Stimulated activated CD4-positive, alpha-beta T cell treated with anti-CD3 and anti-CD28 coated beads, Interleukin-1b, Interleukin-23, amount 100 ng/mL, for 24 hours (primary cell): ENCODE measurements at regions not wholly inside any gene's neighbourhood (a gene's known extent, or its start where the extent isn't known, plus 50 kb on each side); places are given as distances from the start of the nearest gene placed in this dataset.

ENCODE experiments used
- DNase-seq, 4 experiments: peaks; one replicate each; pipeline ENCODE4 v3.0.0-alpha.2; 2020; ENCODE audit warnings: low read depth in 4 of 4, low spot score in 1 of 4

- DNase-seq: no peak
These were observed 262.0 kb downstream of the STK31 start for GRCh38 chr7:23972057-23972456.

DNA sequence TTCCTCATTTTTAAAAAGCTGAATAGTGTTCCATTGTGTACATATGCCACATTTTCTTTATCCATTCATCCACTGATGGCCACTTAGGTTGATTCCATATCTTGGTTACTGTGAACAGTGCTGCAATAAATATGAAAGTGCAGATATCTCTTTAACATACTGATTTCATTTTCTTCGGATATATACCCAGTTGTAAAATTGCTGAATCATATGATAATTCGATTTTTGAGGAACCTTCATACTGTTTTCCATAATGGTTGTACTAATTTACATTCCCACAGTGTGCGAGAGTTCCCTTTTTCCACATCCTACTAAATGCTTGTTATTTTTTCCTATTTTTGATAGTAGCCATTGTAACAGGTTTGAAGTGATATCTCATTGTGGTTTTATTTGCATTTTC, 263.2 kb downstream of the STK31 start:
- no peak for DNase-seq

DNA sequence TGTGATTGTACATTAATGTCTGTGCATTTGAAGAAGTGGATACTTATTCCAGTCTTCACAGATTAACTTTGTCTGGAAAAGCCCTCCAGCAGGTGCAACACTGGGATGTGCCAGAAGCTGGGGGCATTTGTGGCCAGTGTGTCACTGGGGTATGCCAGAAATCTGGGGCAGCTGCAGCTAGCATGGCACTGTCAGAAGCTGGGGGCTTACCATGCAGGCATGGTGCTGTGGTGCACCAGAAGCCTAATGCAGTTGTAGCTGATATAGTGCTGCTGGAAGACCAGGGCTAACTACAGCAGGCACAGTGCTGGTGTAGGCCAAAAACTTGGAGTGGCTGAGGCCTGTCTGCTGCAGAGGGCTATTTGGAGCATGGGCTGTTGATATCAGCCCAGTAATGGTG, 270.1 kb downstream of the STK31 start:
- DNase-seq: no peak

GRCh38 chr7:23981314-23981713, 271.3 kb downstream of the STK31 start:
- no peak for DNase-seq

- no peak for DNase-seq
These were observed 271.7 kb downstream of the STK31 start for GRCh38 chr7:23981758-23982157.

- no peak for DNase-seq
These were observed 278.5 kb upstream of the NPY start for GRCh38 chr7:24005517-24005916.

- DNase-seq: no peak
These were observed 273.5 kb upstream of the NPY start for GRCh38 chr7:24010495-24010894.

DNA sequence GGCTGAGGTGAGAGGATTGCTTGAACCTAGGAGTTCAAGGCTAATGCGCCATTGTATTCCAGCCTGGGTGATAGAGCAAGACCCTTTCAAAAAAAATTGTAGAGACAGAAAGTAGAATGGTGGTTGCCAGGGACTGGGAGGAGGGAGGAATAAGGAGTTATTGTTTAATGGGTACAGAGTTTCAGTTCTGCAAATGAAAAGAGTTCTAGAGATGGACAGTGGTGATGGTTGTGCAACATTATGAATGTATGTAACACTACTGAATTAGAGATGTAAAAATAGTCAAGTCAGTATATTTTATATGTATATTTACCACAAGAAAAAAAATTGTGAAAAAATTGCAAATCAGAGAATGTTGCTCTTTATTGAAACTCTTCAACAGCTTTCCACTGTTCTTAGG, 266.5 kb upstream of the NPY start:
- no peak for DNase-seq

DNA sequence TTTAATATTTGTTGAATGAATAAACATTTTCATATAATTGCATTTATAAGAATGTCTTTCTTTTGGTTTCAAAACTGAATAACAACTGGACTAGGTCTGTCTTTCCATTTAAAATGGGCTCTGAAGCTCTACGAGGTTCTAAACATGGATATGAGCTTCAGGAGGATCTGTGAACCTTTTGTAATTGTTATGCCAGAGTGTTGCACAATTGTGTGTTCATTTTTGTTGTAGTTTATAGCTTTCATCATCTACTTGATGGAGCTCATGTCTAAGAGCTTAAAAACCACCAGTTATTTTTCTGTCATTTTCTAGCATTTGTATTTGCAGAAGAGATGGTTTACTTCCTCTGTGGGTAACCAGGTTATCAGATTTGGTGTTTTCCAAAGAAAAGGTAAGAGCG, 265.7 kb upstream of the NPY start:
- DNase-seq: no peak

DNA sequence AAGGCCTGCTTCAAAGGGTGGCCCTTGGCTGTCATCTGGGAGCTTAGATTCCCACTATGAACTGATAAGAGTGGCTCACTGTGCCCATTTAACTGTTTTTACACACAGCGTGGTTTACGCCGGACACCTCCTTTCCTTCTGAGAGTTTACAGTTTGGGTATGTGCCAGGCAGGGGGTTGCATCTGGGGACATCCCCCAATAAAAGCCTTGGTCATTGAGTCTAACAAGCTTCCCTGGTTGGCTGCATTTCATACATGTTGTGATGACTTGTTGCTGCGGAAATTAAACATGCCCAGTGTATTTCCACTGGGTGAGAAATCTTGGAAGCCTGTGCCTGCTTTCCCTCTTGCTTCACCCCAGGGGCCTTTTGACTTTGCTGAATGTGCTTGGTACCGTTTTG, 264.1 kb upstream of the NPY start:
- DNase-seq: no peak

DNA sequence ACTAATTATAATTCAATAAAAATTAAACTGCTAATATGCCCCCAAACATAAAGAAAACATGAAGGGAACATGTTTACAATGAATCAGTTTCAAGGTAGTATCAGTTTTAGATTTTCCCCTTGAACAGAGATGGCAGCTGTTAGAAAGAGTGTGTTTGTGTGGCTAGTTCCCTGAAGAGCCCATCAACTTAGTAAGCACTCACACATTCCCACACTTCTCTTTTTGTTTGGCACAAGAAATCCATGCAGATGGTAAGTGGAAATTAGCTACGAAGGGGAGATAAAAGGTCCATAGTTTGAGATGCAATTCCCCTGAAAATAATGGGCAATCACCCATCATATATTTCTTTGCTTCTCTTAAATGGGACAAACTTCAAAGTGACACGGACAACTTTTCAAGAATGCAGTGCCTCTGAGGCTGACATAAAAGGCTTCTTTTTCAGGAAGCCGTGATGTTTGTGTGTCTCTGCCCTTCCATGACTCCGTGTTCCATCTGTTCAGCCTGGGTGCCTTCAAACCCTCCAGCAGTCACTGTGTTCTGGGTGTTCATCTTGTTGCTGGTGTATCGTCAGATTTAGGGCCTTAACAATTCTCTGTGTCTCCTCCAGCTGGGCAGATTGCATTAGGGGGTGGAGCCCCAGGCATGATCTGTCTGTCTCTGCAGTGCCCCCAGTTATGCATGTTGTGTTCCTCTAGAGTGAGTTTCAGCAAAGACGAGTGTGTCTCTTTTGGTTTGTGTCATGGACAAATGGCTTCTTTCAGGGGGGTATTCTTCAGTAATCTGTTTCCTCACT, 259.5 kb upstream of the NPY start:
- DNase-seq: no peak

GRCh38 chr7:24025094-24025493, 258.9 kb upstream of the NPY start:
- no peak for DNase-seq

DNA sequence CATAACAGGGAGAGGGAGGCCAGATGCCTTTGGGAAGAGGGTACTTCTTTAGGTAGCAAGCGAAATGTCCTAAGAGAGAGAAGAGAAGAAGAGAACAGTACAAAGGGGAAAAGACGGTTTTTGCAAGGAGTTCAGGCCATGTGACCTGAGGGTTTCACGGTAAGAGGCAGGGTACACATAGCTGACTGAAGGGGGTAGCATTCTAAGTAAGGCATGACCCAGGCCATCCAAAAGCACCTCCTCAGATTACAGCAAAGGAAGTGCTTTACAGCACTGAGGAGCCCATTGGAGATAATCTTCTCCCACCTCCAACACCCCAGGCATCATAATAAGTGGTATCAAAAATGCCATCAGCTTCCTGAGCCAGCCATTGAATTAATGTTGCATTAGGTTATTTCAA, 258.2 kb upstream of the NPY start:
- DNase-seq: no peak

- DNase-seq: no peak
These were observed 257.6 kb upstream of the NPY start for GRCh38 chr7:24026351-24026750.

- DNase-seq: no peak
These were observed 254.9 kb upstream of the NPY start for GRCh38 chr7:24029068-24029467.

DNA sequence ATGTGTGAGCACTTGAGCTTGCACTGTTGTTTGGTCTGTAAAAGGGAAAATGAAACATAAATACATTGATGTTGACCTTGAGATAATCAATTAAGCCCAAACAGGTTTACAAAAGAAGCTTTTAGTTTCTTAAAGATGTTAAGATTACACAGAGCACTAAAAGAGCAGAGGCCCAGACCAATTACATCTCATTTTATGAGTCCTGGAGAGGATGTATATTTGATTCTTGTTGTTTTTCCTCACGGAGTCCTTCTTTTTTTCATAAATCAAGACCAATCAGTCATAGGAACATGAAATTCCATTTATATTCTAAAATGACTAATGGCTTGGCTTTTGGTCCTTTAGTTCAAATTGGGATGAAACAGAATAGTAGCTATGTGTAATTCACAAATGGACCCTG, 249.7 kb upstream of the NPY start:
- no peak for DNase-seq

GRCh38 chr7:24035366-24036032, 248.5 kb upstream of the NPY start:
- no peak for DNase-seq

GRCh38 chr7:24036033-24036412, 248.0 kb upstream of the NPY start:
- no peak for DNase-seq

DNA sequence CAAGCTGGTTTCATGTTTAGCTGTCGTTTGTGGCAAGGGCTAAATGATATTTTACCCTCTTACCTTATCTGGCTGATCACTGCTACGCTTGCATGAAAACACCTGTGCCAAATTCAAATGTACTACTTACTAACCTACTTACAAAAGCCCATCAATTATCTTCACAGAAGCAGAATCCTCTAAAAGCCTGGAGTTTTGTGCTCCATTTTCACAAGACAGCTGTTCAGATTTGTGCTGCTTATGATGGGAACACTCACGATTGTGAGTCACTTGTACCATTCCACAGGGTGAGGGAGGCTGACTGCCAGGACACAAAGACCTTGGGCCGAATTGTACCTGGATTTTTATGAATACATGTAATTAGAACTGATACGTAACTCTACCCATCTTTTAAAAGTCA, 245.0 kb upstream of the NPY start:
- no peak for DNase-seq

DNA sequence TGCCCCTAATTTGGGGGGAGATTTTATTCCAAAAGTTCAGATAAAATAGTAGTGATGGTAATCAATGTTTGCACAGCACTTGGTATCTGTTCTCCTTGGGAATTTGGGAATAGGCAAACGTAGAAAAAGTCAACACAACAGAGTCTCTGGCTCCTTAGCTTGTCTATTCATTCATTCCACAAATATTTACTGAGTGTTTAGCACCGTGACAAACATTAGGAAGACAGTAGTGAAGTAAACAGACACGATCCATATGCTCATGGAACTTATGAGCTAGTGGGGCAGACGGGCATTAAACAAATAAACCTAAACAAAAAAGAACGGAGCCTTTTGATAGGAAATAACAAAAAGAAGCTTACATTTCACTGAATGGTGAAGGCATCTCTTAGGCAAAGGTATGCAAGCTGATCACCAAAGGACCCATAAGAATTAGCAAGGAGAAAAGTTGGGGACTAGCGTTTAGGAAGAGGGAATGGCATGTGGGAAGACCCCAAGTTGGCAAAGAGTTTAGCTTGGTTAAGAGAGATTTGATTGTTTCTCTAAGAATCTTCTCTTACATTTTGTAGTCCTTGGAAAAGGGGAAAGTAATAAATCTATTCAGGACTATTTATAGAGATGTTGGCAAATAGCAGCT, 243.9 kb upstream of the NPY start:
- no peak for DNase-seq

DNA sequence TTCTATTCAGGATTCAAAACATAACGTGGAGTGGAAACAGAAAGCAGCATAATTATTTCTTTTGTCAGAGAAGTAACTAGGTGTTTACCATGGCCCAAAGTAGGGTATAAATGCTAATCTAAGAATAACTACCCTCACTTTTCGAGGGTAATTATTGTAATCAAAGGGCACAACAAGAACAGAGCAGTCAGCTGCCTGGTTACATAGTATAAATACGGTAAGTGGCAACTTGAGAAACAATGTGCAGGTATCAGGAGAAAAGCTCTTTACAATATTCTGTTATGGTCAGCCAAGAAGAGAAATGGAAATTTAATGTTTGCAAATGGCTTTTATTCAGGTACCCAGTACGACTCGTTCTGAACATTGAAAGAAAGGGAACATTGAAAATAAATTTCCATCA, 242.0 kb upstream of the NPY start:
- no peak for DNase-seq

DNA sequence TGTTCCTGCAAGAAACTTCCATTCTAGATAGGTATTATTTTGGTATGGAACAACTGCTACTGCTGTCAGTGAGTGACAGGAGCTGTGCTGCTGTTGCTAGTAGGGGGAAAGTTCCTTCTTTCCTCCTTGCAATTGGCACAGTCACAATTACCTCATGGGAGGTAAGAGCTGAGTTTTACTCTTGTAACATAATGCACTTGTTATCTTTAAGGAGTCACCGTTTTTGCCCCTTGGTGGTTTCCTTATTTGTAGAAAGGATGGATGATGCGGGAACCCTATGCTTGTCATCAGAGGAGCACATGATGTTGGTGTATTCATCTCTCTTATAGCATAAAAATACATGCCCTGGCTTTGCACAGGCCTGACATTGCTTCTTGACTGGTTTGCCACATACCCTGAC, 234.7 kb upstream of the NPY start:
- DNase-seq: no peak
